SKM-1 treated with dmso at 0.1 percent for 144 hours (cell line): ENCODE measurements at regions not wholly inside any gene's neighbourhood (a gene's known extent, or its start where the extent isn't known, plus 50 kb on each side); places are given as distances from the start of the nearest gene placed in this dataset.
"Not testable (repeated sequence)": the region's sequence is repeated elsewhere in the genome, so short reads cannot be mapped to it uniquely, and the experiment has no call there.

Experiments
- DNase-seq: peaks from one replicate; lab custom pipeline; 2025; ENCODE audit not compliant: unreplicated experiment; lab: John Stamatoyannopoulos, UW

GRCh38 chr19:31054430-31054829, 294.8 kb downstream of the TSHZ3 start:
- DNase-seq = peak; percentile 23

DNA sequence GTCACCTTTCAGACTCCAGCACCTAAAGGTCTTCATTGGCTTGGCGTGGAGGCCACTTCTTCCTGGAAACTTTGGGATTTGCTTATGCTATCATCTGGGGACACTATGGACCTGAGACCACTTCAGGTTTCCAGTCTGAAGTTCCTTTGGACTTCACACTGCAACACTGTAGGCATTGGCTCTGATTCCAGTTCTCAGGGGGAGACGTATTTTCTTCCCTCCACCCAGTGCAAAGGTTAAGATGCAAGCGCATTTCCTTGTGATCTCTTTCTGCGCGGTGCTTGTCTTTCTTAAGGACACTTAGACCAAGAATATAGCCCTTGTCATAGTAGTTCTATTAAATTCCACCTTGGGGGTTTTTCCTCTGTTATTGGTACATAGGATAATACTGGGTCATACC, 299.8 kb downstream of the TSHZ3 start:
- DNase-seq = no peak

DNA sequence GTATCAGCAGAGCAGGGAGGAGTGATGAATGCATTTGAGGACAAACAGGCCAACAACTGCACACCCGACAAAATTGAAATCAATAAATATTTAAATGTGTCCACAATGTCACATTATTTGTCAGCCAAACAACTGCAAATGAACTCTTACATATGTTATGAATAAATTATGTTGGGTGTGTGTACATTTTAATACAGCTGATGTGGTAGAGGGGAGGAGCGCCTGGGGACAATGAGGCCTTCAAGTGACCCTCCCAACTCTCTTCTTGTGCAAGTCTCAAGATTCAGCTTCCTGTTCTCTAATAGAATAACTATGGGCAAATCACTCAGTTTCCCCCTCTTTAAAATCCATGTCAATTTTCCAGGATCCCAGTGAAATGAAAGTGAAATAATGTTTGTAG, 303.2 kb downstream of the TSHZ3 start:
- DNase-seq = no peak

GRCh38 chr19:31041461-31041860, 307.8 kb downstream of the TSHZ3 start:
- no peak for DNase-seq

- DNase-seq = no peak
These were observed 310.1 kb downstream of the TSHZ3 start for GRCh38 chr19:31039151-31039550.

DNA sequence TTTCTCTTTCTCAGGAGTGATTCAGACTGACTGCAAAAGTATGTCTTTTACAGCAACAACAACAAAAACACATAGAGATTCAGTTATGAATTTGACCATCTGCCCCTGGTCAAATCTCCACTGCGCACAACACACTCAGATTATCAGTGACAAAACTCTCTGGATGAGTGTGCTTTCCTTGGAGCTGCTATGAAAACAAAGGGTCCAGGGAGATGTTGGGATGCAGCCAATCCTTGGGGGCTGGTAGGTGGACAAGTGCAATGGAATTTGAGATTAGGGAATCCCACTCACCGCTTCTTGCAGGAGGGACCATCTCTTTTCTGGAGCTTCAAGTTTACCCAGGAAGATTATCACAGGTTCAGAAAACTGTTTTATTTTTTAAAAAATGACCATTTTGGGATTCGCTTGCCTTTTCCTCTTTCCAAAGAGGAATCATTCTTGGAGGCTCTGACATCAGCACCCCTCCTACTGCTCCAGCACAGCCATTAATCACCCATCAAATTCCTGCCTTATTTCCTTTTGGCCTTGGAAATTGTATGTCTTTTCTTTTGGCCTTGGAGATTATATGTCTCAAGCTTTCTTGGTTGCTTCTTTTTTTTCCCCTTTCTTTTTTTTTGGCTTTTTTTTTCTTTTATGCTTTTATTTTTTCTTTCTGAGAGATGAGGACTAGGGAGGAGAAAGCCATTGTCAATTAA, 311.8 kb downstream of the TSHZ3 start:
- DNase-seq = no peak

- not testable (repeated sequence) for DNase-seq
These were observed 317.8 kb downstream of the TSHZ3 start for GRCh38 chr19:31031455-31031854.

- DNase-seq = no peak
These were observed 326.2 kb downstream of the TSHZ3 start for GRCh38 chr19:31023038-31023437.

GRCh38 chr19:31018936-31019335, 330.3 kb downstream of the TSHZ3 start:
- no peak for DNase-seq

DNA sequence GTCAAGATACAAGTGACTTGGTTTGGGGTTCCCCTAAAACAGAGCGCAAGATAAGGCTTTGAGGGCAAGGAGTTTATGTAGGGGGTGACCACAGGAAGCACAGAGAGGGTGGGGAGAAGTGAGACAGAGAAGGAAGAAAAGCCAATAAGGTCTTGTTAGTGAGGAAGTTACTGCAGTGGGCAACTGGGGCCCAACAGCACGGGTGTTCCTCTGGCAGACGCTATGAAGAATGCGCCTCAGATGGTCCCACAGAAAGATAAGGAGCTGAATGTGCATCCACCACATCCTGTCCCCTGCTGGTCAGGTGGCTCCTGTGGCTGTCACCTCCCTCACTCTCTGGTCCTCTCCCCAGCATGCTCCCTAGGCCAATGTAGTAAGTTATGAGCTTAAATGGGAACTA, 333.5 kb downstream of the TSHZ3 start:
- no peak for DNase-seq

DNA sequence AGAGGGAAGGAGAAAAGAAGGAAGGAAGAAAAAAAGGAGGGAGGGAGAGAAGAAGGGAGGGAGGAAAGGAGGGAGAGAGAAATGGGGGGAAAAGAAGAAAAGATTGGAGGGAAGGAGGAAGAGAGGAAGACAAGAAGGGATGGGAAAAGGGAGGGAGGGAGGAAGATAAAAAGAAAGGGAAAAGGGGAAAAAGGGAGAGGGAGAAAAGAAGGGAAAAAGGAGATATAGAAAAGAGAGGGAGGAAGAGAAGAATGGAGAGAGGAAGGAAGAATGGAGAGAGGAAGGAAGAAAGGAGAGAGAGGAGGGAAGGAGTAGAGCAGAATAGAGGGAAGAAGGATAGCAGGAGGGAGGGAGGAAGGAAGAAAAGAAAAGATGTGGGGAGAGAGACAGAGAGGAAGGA, 334.6 kb downstream of the TSHZ3 start:
- no peak for DNase-seq

- no peak for DNase-seq
These were observed 335.7 kb downstream of the TSHZ3 start for GRCh38 chr19:31013384-31014020.

- no peak for DNase-seq
These were observed 346.6 kb downstream of the TSHZ3 start for GRCh38 chr19:31002518-31003244.

- no peak for DNase-seq
These were observed 347.2 kb downstream of the TSHZ3 start for GRCh38 chr19:31001991-31002390.

- DNase-seq = no peak
These were observed 348.3 kb downstream of the TSHZ3 start for GRCh38 chr19:31000913-31001312.

DNA sequence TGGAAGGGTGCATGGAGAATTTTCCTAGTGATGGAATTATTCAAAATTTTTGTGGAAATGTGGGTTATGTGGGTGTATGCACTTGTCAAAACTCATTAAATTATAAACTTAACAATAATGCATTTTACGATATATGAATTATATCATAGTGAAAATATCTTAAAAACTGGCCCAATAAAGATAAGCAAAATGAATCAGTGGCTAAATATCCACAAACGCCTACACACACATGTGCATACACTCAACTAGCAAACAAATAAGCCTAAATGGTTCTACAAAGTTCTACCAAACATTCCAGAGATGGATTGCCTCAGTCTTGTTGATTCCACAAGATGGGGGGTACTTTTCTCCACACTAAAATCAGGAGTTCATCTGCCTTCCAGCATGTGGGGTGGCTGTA, 349.5 kb downstream of the TSHZ3 start:
- DNase-seq = no peak

DNA sequence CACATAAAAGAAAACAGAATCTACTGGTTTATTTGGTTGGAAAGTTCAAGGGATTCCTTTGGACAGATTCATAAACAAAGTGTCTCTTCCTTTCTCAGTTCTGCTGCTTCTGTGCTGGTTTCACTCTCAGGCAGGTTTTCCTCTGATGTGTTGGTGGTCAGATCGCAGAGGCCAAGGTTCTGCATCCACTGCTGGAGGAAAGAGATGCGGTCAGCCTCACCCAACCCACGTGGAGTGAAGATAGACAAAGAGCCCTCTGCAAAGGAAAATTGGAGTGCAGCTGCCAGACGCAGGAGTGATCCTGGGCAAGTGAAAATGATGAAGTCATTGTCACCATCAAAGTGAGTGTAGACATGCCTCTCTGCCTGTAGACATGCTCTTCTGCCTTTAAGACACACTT, 352.0 kb downstream of the TSHZ3 start:
- DNase-seq = no peak

GRCh38 chr19:30978639-30979038, 370.6 kb downstream of the TSHZ3 start:
- no peak for DNase-seq

DNA sequence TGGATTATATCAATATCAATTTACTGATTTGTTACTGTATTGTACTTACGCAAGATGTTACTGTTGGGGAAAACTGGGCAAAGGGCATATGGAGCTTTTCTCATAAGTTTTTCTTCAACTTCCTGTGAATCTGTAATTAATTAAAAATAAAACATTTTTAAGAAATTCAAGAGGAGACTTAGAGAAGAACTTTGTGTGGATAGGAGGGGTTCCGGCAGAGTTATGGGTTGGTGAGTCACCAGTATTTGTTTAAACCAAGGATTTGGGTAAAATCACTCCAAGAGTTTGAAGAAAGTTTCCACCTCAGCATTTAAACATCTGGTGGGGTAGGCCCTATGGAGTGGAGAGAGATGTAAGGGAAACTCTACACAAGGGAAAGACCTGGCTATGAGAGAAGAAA, 379.6 kb downstream of the TSHZ3 start:
- no peak for DNase-seq

- DNase-seq = no peak
These were observed 380.3 kb downstream of the TSHZ3 start for GRCh38 chr19:30968841-30969399.

DNA sequence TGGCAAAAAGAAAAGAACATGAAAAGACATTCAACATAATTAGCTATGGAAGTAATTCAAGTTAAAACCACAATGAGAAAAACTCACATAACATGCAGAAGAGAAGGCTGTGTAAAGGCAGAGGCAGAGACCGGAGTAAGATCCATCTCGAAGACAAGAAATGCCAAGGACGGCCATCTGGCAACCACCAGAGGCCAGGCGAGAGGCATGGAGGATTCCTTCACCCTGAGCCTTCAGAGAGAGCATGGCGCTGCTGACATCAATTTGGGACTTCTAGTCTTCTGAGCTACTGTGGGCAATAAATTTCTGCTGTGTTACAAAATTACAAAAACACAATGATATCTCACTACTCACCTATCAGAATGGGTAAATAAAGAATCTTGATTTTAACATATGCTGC, 381.0 kb downstream of the TSHZ3 start:
- DNase-seq = no peak

DNA sequence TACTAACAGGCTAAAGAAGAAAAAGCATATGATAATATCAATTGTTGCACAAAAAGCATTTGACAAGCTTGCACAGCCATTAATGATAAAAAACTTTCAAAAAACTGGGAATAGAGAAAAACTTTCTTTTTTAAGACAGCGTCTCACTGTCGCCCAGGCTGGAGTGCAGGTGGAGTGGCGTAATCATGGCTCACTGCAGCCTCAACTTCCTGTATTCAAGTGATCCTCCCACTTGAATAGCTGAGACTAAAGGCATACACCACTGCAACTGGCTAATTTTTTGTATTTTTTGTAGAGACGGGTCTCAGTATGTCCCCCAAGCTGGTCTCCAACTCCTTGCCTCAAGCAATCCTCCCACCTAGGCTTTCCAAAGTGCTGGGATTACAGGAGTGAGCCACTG, 382.8 kb downstream of the TSHZ3 start:
- peak; percentile 7 for DNase-seq
